GM12801 (cell line): ENCODE measurements at regions not wholly inside any gene's neighbourhood (a gene's known extent, or its start where the extent isn't known, plus 50 kb on each side); places are given as distances from the start of the nearest gene placed in this dataset.

ENCODE experiments used
- TF ChIP-seq, protein P1 (sequence below): IDR thresholded peaks from one replicate; pipeline ENCODE4 v1.5.1; 2011; ENCODE audit warnings: control low read depth; ENCODE audit not compliant: insufficient read length; ENCODE audit errors: extremely low read depth

GRCh38 chr1:244311784-244312532 lies 139.8 kb downstream of the ADSS2 start:
- TF ChIP-seq, protein P1, sequence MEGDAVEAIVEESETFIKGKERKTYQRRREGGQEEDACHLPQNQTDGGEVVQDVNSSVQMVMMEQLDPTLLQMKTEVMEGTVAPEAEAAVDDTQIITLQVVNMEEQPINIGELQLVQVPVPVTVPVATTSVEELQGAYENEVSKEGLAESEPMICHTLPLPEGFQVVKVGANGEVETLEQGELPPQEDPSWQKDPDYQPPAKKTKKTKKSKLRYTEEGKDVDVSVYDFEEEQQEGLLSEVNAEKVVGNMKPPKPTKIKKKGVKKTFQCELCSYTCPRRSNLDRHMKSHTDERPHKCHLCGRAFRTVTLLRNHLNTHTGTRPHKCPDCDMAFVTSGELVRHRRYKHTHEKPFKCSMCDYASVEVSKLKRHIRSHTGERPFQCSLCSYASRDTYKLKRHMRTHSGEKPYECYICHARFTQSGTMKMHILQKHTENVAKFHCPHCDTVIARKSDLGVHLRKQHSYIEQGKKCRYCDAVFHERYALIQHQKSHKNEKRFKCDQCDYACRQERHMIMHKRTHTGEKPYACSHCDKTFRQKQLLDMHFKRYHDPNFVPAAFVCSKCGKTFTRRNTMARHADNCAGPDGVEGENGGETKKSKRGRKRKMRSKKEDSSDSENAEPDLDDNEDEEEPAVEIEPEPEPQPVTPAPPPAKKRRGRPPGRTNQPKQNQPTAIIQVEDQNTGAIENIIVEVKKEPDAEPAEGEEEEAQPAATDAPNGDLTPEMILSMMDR = no peak

DNA sequence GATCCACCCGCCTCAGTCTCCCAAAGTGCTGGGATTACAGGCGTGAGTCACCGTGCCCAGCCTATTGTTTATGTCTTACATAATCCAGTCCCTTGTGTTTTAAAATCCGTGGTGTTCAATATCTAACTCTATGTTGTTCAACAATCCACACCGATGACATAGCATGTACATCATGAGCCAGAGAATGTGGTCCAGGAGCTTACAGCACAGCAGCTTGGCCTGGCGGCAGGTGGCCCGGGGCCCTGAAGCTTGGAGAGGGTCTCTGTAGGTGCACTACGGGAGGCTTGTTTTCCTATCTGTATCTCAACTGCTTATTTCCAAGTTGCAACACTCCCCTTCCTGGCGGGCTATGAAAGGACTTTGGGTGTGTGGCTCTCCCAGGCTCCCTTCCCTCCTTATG lies 138.4 kb downstream of the ADSS2 start:
- TF ChIP-seq, protein P1 = no peak

GRCh38 chr1:244314921-244315559 lies 136.7 kb downstream of the ADSS2 start:
- TF ChIP-seq, protein P1 = no peak

DNA sequence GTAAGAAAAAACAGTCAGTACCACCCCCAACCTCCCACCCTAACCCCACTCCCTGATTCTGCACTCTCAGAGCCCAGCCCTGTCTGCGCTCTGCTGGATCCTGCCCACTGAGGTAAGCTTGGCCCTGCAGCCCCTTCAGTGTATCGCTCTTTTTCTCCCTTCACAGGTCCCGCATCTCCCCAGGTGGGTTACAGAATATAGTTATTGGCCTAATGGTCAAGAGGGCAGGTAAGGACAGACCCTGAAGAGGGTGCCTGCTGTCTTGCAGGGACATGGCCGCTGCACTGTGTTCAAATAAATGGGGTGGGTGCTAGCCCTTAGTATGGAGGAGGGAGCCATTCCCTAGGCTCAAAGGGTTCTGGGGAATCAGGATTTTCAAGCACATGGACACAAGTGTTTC lies 135.7 kb downstream of the ADSS2 start:
- TF ChIP-seq, protein P1 = no peak

DNA sequence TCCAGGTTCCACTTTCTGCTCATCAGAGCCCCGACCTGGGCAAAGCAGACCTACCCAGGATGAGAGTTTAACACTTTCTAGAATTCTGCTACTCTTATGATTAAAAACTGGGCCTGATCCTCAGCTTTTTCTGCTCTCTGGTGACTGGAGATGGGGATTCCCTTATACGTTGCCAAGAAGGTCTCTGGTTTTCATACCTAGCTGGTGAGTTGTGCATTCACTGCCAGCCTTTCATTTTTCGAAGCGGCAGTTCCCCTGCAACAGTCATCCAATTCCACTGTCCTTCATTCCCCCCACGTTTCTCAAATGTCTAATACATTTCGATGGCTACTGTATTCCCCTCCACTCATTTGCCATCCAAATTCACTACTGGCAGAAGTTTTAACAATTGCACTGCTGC lies 135.3 kb downstream of the ADSS2 start:
- TF ChIP-seq, protein P1 = no peak

DNA sequence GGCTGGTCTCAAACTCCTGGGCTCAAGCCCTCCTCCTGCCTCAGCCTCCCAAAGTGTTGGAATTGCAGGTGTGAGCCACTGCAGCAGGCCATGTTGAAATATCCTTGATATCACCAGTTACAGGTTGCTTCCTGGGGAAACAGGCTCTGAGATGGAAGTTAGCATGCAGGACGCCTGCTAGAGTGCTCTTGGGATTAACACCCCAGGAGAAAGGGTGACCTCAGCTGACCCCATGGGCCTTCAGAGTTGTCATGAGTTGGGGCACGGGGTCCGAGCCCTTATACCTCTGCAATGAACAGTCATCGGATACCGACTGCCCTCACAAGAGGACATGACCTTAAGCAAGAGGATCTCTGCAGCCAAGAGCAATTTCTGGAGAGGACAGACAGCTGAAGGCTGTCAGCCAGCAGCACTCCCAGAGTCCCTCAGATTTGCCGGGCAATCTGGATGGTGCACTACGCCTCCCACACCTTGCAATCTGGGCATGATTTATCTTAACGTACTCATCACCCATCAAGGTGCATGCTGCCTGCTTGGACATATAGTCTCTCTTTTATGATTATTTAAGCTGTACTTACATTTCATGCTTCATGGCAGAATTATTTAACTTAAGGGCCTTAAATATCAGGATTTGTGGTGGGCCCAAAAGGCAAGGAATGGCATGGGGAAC lies 134.6 kb downstream of the ADSS2 start:
- TF ChIP-seq, protein P1 = no peak

DNA sequence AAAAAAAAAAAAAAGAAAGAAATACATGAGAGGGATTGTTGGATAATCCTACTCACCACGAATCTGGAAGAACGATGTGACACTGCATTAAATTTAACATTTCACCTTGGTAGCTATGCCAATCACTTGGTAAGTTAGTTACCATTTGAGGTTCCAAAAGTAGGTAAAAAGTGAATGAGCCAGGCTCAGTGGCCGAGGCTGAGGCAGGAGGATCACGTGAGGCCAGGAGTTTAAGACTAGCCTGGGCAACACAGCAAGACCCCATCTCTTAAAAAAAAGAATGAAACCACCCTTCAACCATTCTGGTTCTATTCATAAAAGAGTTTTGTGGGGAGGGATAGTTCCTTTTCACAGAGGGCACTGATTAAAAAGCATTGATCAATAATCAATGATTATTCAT lies 133.6 kb downstream of the ADSS2 start:
- TF ChIP-seq, protein P1 = no peak
